Hindlimb muscle (tissue), 1 donor: ENCODE measurements at regions not wholly inside any gene's neighbourhood (a gene's known extent, or its start where the extent isn't known, plus 50 kb on each side); places are given as distances from the start of the nearest gene placed in this dataset.
A peak's percentile ranks its signal among the peaks of the same experiment; 100 is the strongest.
"Not testable (repeated sequence)": the region's sequence is repeated elsewhere in the genome, so short reads cannot be mapped to it uniquely, and the experiment has no call there.

Experiments used
- DNase-seq: peaks from one replicate; pipeline ENCODE4 v3.0.0-alpha.2; 2013

DNA sequence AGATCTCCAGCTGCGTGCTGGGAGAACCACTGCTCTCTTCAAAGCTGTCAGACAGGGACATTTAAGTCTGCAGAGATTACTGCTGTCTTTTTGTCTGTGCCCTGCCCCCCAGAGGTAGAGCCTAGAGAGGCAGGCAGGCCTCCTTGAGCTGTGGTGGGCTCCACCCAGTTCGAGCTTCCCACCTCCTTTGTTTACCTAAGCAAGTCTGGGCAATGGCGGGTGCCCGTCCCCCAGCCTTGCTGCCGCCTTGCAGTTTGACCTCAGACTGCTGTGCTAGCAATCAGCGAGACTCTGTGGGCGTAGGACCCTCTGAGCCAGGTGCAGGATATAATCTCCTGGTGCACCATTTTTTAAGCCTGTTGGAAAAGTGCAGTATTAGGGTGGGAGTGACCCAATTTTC, 128.6 kb downstream of the ACTR3 start:
- not testable (repeated sequence) for DNase-seq

DNA sequence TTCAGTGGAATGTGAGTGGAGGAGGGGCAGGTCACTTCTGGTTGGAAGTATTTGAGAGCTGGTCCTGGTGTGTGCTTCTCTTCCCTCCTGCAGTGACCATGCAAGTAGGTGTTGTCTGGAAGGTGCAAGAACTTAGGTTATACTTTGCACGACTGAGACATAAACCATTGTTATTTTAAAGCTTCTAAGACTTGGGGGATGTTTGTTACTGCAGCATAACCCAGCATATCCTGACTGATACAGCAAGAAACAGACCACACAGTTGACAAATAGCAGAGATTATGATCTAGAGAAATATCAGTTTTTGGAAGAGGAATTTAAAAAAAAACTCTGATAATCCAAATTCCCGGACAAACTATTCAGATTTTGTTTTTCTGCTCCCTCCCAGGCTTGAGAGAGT, 130.8 kb downstream of the ACTR3 start:
- no peak for DNase-seq

DNA sequence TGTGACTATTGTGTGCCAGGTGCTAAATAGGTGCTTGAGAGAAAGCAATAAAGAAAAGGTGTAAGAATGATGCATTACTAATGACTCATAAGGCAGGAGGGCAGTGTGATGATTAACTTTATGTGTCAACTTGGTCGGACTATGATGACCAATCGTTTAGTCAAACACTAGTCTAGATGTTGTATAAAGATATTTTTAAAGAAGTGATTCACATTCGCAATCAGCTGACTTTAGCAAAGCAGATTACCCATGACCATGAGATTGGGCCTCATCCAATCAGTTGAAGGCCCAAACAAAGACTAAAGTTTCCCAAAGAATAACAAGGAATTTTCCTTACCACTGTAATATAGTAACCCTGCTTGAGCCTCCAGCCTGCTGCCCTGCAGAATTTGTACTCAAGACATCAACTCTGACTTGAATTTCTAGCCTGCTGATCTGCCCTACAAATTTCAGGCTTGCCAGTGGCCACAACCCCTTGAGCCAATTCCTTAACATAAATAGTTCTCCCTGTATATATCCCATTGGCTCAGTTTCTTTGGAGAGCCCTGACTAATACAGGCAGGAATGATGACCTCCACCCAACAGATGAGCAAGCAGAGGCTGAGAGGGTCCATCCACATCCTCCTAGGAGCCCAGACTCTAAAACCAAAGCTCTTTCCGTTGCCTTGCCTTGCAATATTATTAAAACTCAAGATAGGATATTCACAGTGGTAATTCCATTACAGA, 132.6 kb downstream of the ACTR3 start:
- no peak for DNase-seq

DNA sequence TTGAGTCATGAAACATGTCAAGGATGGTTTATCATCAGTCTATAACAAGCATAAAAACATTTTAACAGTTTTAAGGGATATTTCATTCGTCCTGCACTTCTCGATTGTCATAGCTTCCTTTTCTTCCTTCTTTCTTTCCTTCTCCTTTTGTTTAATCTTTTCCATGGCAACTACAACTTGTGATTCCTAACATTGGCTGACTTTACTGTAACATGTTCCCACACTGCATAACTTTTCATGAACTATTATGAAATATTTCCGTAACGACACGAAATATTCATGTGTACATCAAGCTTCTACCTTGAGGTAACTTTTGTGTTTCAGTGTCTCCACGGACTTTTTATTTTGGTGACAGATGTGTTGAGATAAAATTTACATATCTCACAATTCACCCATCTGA, 134.4 kb downstream of the ACTR3 start:
- peak; percentile 39 for DNase-seq

DNA sequence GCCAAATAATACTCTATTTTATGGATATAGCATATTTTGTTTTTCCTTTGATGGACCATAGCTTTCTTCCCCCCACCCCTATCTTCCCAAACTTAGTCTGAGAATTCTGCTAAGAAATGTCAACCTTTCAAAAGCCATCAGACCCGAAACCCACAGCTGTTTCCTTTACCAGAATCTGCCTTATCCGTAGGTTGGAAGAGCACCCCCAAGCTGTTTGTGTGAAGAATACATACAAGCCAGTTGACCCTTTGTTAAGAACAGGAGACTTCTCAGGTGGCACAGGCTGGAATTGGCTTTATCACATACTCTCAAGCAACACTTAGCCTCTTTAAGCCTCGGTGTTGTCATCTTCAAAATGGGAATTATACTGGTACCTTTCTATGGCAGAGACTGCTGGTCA, 135.1 kb downstream of the ACTR3 start:
- DNase-seq, result no peak

DNA sequence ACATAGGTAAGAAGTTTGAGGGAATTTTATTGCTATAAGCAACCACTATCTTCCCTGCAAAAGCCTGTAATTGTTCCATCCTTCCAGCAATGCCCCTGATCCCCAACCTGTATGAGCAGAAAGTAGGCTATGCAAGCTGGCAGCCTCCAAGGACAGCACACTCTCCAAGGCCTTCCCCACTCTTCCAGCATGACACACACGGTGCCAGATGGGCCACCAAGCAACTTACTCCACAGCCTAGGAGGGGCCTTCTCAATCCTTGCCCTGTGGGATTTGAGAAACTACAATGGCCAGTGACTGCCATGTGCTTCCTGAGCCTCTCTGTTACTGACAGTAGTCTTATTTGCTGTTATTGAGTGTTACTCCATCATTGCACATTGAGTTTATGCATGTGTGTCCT, 137.5 kb downstream of the ACTR3 start:
- DNase-seq, result no peak

DNA sequence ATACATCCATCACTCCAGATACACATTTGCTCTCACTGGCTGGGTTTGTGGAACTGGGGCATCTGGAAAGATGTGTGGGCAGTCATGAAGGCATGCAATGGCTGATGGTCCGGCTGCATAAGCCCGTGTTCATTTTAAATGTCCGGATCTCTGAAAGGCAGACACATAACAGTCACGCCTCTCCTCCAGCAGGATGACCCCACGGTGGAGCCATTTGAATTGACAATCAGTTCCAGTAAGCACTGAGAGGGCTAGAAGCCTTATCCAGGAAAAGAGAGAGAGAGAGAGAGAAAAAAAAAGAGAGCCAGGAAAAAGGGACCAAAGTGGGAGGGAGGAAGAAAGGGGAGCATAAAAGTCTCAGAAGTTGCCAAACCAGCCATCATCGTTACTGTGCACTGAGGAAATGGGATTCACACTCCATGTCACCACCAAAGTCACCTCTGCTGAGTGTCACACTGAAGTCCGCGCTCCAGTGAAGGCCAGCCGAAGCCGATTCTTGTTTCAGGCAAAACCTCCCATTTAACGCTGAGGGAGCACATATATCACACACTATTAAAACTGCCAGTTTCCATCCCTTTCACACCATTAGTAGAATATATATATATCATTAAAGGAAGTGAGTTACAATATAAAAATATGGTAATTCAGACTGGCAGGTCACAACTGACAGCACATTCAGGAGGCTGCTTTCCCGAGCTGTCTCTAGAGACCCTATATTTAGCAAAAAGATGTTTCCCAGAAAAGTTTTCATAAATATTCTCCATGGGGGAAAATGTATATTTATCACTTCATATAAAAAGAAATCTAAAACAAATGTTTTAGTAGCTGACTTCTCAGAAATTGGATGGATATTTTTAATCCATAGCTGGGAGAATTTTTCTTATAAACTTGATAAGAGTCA, 142.0 kb downstream of the ACTR3 start:
- DNase-seq, result peak; percentile 40

DNA sequence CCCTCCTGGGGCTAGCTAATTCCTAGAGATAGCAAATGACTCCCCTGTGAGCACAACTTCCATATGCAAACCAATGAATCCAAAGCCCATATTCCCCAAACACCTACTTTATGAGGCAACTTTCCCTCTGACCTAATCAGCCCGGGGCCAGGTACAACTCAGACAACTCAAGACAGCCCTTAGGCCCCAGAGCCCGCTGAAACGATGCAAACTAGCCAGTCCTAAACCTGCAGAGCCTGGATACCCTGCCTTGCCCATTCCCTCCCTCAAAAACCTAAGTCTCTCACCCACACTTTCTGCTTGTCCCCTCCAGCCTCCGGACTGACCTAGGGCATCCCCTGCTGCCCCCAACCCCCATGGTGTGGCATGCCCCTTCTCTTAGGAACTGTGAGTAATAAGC, 142.8 kb downstream of the ACTR3 start:
- DNase-seq, result no peak

DNA sequence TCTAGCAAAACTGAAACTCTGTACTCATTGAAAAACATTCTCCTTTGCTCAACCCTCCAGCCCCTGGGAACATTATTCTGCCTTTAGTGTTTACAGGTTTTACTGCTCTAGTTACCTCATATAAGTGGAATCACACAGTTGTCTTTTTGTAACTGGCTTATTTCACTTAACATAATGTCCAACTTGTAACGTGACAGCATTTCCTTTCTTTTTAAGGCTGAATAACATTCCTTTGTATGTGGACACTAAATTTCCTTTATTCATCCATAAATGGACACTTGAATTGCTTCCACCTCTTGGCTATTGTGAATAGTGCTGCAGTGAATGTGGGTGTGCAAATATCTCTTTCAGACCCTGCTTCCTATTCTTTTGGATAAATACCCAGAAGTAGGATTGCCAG, 144.9 kb downstream of the ACTR3 start:
- DNase-seq, result peak; percentile 50

DNA sequence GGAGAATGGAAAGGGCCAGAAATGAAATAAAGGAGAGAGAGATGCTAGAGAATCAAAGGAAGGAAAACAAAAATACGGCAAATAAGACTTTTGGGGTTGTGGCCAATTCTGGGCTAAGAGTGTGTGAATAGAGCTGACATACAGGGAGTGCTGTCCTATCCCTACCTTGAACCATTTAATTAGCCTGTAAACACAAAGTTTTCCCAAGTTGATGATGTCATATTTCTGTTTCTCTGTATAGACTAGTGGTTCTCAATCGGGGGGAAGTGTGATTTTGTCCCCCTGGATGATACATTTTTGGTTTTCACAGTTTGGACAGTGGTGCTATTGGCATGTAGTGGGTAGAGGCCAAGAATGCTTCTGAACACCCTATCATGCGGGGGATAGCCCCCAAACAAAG, 148.8 kb downstream of the ACTR3 start:
- DNase-seq, result no peak

DNA sequence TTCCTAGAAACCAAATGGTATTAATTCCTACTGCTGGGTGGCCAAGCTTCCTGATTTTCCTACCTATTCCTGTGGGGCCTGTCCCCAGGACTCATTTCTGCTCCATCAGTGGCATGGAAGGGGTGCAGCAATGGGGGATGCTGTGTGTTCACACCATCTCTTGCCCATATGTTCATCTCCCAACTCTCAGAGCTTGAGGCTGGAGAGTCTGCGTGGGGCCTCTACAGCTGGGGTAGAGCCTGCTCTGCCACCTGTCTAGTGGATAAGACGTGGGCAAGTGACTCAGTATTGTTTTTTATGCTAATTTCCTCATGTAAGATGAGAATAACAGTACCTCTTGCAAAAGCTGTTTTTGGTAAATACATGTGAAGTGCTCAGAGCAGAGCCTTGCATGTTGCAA, 149.8 kb downstream of the ACTR3 start:
- DNase-seq, result no peak

DNA sequence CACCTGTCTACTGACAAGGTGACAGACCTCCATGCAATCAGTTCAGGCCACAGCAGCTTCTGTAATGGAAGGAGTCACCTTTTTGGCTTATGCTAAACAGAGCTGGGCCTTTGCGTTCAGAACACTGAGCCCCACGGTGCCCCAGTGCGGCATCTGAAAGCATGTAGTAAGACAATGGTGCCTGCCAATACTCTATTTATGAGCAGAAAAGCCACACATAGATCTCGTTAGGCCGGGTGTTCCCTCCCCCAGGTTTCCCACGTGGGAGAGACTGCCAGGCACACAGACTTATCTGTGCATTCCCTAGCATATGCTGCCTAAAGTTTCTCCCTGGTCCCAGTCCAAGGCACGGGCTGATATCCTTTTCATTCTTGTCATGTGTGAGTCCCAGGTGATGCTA, 150.9 kb downstream of the ACTR3 start:
- DNase-seq, result no peak

DNA sequence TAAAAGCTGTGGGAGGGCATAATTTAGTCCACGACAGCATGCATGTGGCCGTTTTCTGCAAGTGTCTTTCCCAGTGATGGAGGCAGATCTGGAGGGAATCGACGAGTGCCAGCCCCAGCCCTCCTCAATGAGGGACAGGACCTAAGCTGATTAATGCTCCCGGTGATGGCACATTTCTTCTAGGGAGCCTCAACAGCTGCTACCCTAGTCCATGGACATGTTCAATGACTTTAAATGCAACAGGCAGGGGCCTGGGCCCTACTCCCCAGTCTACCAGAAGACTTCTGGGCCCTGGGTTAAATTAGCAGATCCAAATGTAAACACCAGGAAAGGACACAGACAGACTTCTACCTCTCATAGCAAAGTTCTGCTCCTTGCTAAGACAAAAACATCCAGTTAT, 155.1 kb downstream of the ACTR3 start:
- DNase-seq, result no peak

DNA sequence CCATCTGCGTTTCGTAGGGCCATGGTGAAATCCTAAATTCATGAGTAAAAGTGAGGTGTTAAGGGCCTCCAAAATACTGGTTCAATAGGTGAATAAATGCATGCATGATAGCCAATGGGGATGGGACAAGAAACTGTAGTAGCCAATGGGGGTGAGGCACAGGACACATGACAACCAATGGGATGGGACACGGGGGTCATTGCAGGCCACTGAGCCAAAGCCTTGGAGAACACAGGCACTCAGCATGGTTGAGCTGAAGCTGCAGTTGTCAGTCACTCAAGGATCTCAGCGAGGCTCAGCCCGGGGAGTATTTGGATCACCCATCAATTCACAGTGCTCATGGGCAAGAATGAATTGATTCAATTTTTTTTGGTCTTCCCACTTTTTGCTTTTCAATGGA, 156.5 kb downstream of the ACTR3 start:
- DNase-seq, result no peak

DNA sequence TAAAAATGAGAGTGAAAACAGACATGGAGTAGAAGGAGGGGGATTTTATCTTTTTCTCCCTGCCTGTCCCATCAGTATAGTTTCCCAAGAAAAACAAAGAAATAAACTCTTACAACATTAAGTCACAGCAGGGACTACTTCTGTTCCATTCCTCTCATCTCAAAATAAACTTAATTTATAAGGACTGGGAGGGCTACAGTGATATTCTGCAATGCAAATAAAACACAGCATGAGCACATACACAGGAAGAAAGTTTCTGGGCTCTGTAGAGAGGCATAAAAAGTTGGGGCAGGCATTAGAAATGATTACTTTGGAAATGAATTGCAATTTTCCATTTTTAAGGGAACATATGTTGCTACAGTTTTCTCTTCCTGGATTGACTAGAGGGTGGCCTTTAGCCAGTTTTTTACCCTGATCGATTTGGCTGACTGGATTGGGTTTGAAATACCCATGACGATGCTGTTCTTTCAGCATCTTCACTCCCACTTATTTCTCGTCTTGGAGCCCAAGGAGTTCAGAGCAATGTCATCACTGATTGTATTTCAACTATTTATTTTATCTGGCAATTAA, 157.1 kb downstream of the ACTR3 start:
- DNase-seq, result peak; percentile 63

DNA sequence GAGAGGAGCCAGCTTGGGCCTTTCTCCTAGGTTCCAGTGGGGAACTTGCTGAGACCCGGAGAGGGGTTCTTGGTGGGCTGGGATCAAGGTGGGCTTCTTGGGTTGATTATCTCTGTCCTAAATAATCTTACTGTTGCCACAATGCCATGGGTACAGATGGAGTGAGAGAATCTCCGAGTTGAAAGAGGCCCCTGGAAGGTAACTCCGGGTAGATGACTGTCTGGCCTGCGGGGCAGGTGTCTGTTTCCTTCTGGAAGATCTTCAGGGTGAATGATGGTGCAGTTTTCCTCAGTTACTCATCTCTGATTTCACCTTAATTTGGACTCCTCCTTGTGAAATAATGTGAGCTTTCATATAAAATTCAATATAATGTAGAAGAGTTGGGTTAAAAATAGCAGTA, 159.4 kb downstream of the ACTR3 start:
- DNase-seq, result no peak

DNA sequence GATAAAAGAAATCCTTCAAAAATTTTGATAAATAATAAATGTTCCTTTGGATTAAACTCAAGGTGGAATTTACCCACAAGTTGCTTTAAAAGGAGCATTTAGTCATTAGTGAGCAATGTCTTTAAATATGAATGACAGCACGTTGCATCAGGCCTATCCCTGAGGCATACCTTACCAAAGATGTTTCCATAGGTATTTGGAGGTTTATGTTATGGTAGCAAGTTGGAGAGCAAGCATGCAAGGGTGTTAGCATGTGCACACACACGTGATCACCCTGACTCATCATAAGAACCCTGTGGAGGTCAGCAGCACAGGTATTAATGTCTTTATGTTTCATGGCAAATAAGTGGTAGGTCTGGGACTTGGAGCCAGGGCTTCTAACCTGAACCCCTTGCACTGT, 159.9 kb downstream of the ACTR3 start:
- no peak for DNase-seq

DNA sequence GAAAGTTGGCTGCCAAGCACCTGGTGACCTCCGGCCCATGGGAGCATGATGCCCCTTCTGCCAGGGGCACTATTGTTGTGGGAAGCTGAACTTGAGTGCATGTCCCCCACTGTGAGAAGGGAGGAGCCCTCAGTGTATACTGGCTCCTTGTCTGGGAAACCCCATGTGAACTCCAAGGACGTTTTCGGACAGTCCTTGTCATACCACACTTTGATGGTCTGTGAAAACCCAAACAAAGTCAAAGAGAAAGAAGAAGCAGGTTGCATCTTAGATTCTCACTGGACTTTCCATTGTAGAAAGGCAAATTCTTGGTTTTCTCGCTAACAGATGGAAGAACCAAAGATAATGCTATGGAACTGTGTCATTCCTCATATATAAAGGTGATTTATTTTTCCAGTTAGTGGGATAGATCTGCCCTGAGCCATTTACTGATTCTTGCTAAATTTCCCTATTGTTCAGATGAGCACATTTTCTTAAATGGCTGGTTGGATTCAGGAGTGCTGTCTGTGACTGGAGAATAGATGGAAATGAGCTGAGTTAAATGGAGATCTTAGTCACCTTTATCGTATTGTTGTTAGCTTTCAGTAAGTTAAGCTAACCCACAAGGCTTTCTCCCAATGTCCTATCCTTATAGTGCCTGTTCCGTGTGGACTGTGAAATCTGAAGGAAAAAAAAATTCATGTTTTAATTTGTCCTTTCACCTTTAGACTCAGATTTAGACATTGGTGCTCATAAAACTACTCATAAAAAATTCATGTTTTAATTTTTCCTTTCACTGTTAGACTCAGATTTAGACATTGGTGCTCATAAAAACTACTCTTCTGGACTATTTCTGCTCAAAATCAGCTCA, 166.6 kb downstream of the ACTR3 start:
- DNase-seq, result no peak

DNA sequence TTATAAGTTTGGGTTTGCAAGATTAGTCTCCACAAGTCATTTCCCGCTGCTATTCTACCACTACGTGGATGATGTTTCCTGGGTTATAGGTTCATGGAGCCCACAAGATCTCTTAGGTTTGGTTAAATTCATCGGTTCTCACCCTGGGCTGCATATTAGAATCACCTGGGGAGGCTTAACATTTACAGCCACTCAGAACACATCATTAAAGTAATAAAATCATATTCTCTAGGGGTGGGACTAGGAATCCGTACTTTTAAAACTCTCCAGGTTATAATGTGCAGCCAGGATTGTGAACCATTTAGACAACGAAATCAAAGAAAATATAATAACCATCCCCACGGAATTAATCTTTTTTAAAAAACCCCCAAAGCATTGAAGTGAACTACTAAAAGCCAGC, 167.7 kb downstream of the ACTR3 start:
- DNase-seq, result no peak

DNA sequence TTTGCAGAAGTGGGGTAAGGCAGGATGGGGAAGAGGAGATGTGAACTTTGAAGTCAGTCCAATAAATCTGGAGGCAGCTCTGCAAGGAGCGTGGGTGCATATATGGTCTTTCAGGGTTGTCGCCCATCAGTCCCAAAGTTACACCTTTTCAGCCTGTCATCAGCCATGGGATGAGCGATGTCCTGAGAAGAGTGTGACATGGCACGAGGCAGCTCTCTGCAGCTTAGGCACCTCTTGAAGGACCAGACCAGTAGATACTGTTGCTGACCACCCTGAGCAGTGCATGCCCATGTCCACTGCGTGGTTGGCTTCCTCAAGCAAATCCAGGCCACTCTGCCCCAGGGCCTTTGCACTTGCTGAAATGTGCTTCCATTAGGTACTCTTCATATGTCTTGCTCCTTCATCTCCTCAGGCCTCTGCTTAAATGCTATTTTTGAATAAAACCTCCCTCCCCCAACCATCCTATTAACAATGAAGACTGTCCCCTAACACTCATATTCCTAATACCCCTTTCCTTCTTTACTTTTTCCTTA, 171.7 kb downstream of the ACTR3 start:
- DNase-seq, result no peak

DNA sequence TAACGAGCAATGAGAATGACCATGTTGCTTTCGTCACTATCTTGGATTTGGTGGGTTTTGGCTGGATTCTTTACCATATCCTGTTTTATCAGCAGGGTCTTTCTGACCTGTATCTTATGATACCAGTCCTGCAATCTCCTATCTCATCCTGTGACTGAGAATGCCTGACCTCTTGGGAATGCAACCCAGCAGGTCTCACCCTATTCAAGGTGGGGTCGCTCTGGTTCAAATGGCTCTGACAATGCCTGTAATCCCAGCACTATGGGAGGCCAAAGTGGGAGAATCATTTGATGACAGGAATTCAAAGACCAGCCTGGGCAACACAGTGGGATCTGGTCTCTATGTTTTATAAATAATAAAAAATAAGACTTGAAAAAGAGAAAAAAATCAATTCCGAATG, 173.5 kb downstream of the ACTR3 start:
- DNase-seq, result no peak

DNA sequence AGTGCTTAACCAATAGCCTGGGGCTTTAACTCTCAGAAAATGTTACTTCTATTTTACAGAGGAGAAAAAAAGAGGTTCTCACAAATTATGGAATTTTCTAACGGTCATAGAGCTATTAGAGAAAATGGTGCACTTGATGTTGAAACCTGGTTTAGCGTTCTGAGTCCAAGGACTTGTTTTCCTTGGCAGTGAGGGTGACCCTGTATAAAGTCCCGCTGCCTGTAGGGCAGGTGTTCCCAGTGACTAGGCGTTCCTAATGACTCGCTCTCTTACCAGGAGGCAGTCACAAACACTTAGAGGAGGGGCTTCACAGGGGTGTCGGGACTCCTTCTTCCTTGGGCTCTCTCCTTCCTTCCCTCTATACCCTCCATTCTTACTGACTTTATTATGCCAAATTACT, 175.8 kb downstream of the ACTR3 start:
- DNase-seq, result no peak
